ENCODE measurements at regions not wholly inside any gene's neighbourhood (a gene's known extent, or its start where the extent isn't known, plus 50 kb on each side); places are given as distances from the start of the nearest gene placed in this dataset.
A peak's percentile ranks its signal among the peaks of the same experiment; 100 is the strongest.
"Not testable (repeated sequence)": the region's sequence is repeated elsewhere in the genome, so short reads cannot be mapped to it uniquely, and the experiment has no call there.

- H3K27me3 Mint-ChIP-seq (ENCODE audit: insufficient read depth, unreplicated experiment): no peaks in the 10 kb centered on the region
- peaks cover 25% of the 10 kb centered on the region for H3K4me1 Mint-ChIP-seq (ENCODE audit: low read depth, unreplicated experiment)
- intact Hi-C loops (cut with micrococcal nuclease; ENCODE audit: unreplicated experiment): loop anchor here (1.0 to 5.0 kb wide), 2 partner anchors 40 to 67 kb away; no protein-coding TSS in a partner anchor
- no peaks in the 10 kb centered on the region for H3K36me3 Mint-ChIP-seq (ENCODE audit: insufficient read depth, unreplicated experiment)
- TF ChIP-seq, protein P1, sequence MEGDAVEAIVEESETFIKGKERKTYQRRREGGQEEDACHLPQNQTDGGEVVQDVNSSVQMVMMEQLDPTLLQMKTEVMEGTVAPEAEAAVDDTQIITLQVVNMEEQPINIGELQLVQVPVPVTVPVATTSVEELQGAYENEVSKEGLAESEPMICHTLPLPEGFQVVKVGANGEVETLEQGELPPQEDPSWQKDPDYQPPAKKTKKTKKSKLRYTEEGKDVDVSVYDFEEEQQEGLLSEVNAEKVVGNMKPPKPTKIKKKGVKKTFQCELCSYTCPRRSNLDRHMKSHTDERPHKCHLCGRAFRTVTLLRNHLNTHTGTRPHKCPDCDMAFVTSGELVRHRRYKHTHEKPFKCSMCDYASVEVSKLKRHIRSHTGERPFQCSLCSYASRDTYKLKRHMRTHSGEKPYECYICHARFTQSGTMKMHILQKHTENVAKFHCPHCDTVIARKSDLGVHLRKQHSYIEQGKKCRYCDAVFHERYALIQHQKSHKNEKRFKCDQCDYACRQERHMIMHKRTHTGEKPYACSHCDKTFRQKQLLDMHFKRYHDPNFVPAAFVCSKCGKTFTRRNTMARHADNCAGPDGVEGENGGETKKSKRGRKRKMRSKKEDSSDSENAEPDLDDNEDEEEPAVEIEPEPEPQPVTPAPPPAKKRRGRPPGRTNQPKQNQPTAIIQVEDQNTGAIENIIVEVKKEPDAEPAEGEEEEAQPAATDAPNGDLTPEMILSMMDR (IDR thresholded peaks at IDR 0.05; ENCODE audit: insufficient read depth in 1 of 2, low read depth in 1 of 2, low read length in 1 of 2, severe bottlenecking in 1 of 2, unreplicated experiment in 1 of 2): no peak
- Histone ChIP-seq H3K27me3 (replicated peaks; ENCODE audit: control insufficient read depth, insufficient read depth, low read length) (no peaks in the 10 kb centered on the region), H3K36me3 (ENCODE audit: control insufficient read depth, insufficient read depth, low read length) (no peaks in the 10 kb centered on the region), H3K4me3 (ENCODE audit: low read depth, low read length) (no peak overlapping the region), H3K4me1 (peaks cover 8% of the 10 kb centered on the region), H3K9me3 (no peaks in the 10 kb centered on the region)
- no TSS peak for BruUV-seq (replicated peaks)
- peak overlapping the region; percentile 60 for H3K4me3 Mint-ChIP-seq (ENCODE audit: unreplicated experiment)
- ChIA-PET POLR2A (no interaction called here), CTCF (no interaction called here)
- H3K27ac Mint-ChIP-seq (ENCODE audit: unreplicated experiment): peak overlapping the region; percentile 28
- H3K9me3 Mint-ChIP-seq (ENCODE audit: unreplicated experiment): peaks cover 6% of the 10 kb centered on the region
- peak; percentile 50 to 57 for DNase-seq
These were observed 54.5 kb upstream of the NOX4 start for GRCh38 chr11:89545691-89546090.

DNA sequence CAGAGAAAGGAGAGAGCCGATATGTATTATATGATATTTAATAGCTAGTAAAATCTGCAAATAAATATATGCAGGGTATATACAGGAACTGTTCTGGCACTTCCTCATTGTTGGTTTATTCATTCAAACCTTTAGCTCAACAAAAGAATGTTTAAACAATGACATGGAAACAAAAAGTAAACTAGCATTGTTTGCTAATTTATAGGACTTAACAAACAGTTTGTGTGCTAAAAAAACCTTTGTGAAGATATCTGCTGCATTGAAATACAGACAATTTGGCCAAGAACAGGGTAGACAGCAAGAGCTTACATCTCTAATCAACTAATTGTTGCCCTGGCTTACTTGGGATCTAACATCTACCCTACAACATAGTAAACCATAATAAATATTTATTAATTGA is 64.6 kb upstream of the NOX4 start:
- intact Hi-C loops (cut with micrococcal nuclease; ENCODE audit: unreplicated experiment); H3K9me3 Mint-ChIP-seq (ENCODE audit: unreplicated experiment); BruUV-seq (replicated peaks); H3K36me3 ChIP-seq (ENCODE audit: control insufficient read depth, insufficient read depth, low read length); H3K27me3 Mint-ChIP-seq (ENCODE audit: insufficient read depth, unreplicated experiment); H3K4me3 Mint-ChIP-seq (ENCODE audit: unreplicated experiment); CTCF ChIA-PET; H3K27ac Mint-ChIP-seq (ENCODE audit: unreplicated experiment); H3K27me3 ChIP-seq (replicated peaks; ENCODE audit: control insufficient read depth, insufficient read depth, low read length); POLR2A ChIA-PET; H3K4me3 ChIP-seq (ENCODE audit: low read depth, low read length); H3K4me1 ChIP-seq; DNase-seq; H3K9me3 ChIP-seq; H3K36me3 Mint-ChIP-seq (ENCODE audit: insufficient read depth, unreplicated experiment): not testable (repeated sequence)
- peaks cover 14% of the 10 kb centered on the region for H3K4me1 Mint-ChIP-seq (ENCODE audit: low read depth, unreplicated experiment)

DNA sequence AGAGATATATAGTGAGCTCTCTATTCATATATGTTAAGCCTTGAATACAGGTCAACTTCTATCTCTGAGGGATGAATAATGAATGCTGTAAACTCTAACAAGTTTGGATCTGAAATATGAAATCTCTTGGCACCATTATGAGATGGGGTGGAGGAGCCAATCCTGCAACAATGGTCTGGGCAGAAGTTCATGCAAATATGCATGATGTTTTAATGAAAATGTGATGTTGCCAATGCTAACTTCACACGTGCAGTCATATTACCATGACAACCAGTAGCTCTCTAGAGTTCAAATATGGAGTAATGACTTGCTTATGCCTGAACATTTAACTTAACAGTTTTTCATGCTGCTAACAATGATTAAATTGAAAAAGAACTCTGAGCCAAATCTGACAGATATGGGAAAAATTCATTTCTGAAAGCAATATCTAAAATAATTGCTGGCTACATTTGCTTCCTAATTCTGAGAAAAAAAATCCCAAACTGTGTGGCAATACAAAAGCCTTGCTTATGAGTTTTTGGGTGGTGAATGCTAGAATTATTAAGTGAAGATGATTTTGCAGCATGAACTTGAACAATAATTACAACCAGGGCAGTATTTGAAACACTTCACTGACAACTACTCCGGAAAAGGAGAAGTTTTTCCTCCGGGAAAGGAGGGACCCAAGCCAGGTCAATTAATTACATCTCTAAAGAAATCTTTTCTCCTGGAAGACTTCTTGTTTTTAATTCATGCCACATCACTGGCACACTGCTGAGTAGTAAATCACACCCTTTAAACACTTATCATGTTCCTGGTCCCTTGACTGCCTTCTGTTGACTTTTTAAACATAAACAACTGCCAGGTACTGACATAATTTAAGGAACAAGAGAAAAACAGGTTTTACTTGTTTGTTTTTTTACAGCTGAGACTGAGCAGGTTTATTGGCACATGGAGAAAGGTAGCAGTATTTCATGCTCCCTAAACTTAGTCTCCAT is 65.8 kb upstream of the NOX4 start:
- peaks cover 15% of the 10 kb centered on the region for H3K4me1 Mint-ChIP-seq (ENCODE audit: low read depth, unreplicated experiment)
- H3K27ac Mint-ChIP-seq (ENCODE audit: unreplicated experiment); H3K9me3 ChIP-seq; H3K27me3 ChIP-seq (replicated peaks; ENCODE audit: control insufficient read depth, insufficient read depth, low read length); intact Hi-C loops (cut with micrococcal nuclease; ENCODE audit: unreplicated experiment); BruUV-seq (replicated peaks); H3K9me3 Mint-ChIP-seq (ENCODE audit: unreplicated experiment); CTCF ChIA-PET; H3K4me3 Mint-ChIP-seq (ENCODE audit: unreplicated experiment); H3K36me3 ChIP-seq (ENCODE audit: control insufficient read depth, insufficient read depth, low read length); POLR2A ChIA-PET; H3K4me3 ChIP-seq (ENCODE audit: low read depth, low read length); H3K36me3 Mint-ChIP-seq (ENCODE audit: insufficient read depth, unreplicated experiment); H3K27me3 Mint-ChIP-seq (ENCODE audit: insufficient read depth, unreplicated experiment); H3K4me1 ChIP-seq: not testable (repeated sequence)
- peak in 1 of 2 experiments; percentile 41 for DNase-seq

GRCh38 chr11:89560598-89560997 is 69.4 kb upstream of the NOX4 start:
- CTCF ChIA-PET; BruUV-seq (replicated peaks); H3K4me3 Mint-ChIP-seq (ENCODE audit: unreplicated experiment); H3K27me3 ChIP-seq (replicated peaks; ENCODE audit: control insufficient read depth, insufficient read depth, low read length); H3K36me3 ChIP-seq (ENCODE audit: control insufficient read depth, insufficient read depth, low read length); H3K27ac Mint-ChIP-seq (ENCODE audit: unreplicated experiment); intact Hi-C loops (cut with micrococcal nuclease; ENCODE audit: unreplicated experiment); H3K4me1 ChIP-seq; H3K9me3 ChIP-seq; H3K27me3 Mint-ChIP-seq (ENCODE audit: insufficient read depth, unreplicated experiment); POLR2A ChIA-PET; H3K9me3 Mint-ChIP-seq (ENCODE audit: unreplicated experiment); DNase-seq; H3K4me3 ChIP-seq (ENCODE audit: low read depth, low read length); H3K36me3 Mint-ChIP-seq (ENCODE audit: insufficient read depth, unreplicated experiment): not testable (repeated sequence)
- peaks cover 15% of the 10 kb centered on the region for H3K4me1 Mint-ChIP-seq (ENCODE audit: low read depth, unreplicated experiment)

DNA sequence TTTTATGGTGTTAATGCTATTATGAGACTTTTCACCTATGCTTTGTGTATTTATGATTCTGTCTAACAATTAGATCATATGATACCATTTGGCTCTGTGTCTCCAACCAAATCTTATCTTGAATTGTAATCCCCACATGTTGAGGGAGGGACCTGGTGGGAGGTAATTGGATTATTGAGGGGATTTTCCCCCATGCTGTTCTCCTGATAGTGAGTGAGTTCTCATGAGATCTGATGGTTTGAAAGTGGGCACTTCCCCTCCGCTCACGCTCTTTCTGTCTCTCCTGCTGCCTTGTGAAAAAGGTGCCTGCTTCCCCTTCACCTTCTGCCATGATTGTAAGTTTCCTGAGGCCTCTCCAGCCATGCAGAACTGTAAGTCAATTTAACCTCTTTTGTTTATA is 71.6 kb upstream of the NOX4 start:
- H3K9me3 Mint-ChIP-seq (ENCODE audit: unreplicated experiment); BruUV-seq (replicated peaks); DNase-seq; H3K4me3 Mint-ChIP-seq (ENCODE audit: unreplicated experiment); H3K9me3 ChIP-seq; H3K27ac Mint-ChIP-seq (ENCODE audit: unreplicated experiment); H3K27me3 Mint-ChIP-seq (ENCODE audit: insufficient read depth, unreplicated experiment); CTCF ChIA-PET; H3K4me1 ChIP-seq; H3K4me3 ChIP-seq (ENCODE audit: low read depth, low read length); POLR2A ChIA-PET; H3K36me3 Mint-ChIP-seq (ENCODE audit: insufficient read depth, unreplicated experiment); intact Hi-C loops (cut with micrococcal nuclease; ENCODE audit: unreplicated experiment); H3K36me3 ChIP-seq (ENCODE audit: control insufficient read depth, insufficient read depth, low read length); H3K27me3 ChIP-seq (replicated peaks; ENCODE audit: control insufficient read depth, insufficient read depth, low read length): not testable (repeated sequence)
- H3K4me1 Mint-ChIP-seq (ENCODE audit: low read depth, unreplicated experiment): peaks cover 10% of the 10 kb centered on the region

Measured in Caco-2 (cell line).